A549 (cell line): ENCODE measurements at regions not wholly inside any gene's neighbourhood (a gene's known extent, or its start where the extent isn't known, plus 50 kb on each side); places are given as distances from the start of the nearest gene placed in this dataset.

ENCODE experiments used
- ATAC-seq, 2 experiments: fragments of 200-7000 bp in 1 of 2; fragments of >200 bp in 1 of 2; cut with Nextera tagmentation in 1 of 2; cut with Tn5 transposase in 1 of 2; 3 replicates each; pipeline versions ENCODE4 v1.8.0 to v1.9.1; 2018 to 2020; ENCODE audit warnings: mild to moderate bottlenecking in 1 of 2, moderate library complexity in 1 of 2
- CTCF ChIA-PET: fragments of 300-600 bp; sonication (Branson Sonifier 250); formaldehyde crosslinking; extraction: SDS; loops from one replicate; lab custom pipeline; 2021; ENCODE audit warnings: antibody characterized with exemption, inconsistent platforms; lab: Yijun Ruan, JAX
- POLR2A ChIA-PET: fragments of 350-600 bp; formaldehyde crosslinking; extraction: SDS; loops from one replicate; lab custom pipeline; 2021; ENCODE audit warnings: antibody characterized with exemption, inconsistent platforms; lab: Yijun Ruan, JAX
- DNase-seq, 2 experiments: peaks; one replicate each; pipeline versions ENCODE4 v3.0.0 to v3.0.0-alpha.2; 2011 to 2016; ENCODE audit warnings: low read depth in 1 of 2, low spot score in 1 of 2
- FAIRE-seq: peaks from 2 replicates; lab custom pipeline; 2011; peaks lifted over from hg19 to GRCh38; lab: Jason Lieb, UNC
- H3K27ac ChIP-seq, 2 experiments: fragments of >200 bp; sonication (Bioruptor Twin); formaldehyde crosslinking; 3 replicates each; pipeline ENCODE4 v1.5.1; 2016 to 2017
- H3K4me1 ChIP-seq: fragments of >200 bp; sonication (Bioruptor Twin); formaldehyde crosslinking; 3 replicates; pipeline ENCODE4 v1.6.1; 2016
- H3K4me2 ChIP-seq: fragments of >200 bp; sonication (Bioruptor Twin); formaldehyde crosslinking; 3 replicates; pipeline ENCODE4 v1.6.1; 2016
- H3K4me3 ChIP-seq: fragments of >200 bp; sonication (Bioruptor Twin); formaldehyde crosslinking; 3 replicates; pipeline ENCODE4 v1.5.1; 2016
- H3K9me3 ChIP-seq: fragments of >200 bp; sonication (Bioruptor Twin); formaldehyde crosslinking; 3 replicates; pipeline ENCODE4 v1.6.1; 2016
- ATOH8 ChIP-seq: fragments of 250-450 bp; sonication (Bioruptor Pico); IDR thresholded peaks from 2 replicates; pipeline ENCODE4 v1.5.0; 2020; ENCODE audit warnings: low read depth, mild to moderate bottlenecking, moderate library complexity
- BCL3 ChIP-seq: fragments of >200 bp; sonication (Bioruptor Twin); formaldehyde crosslinking; IDR thresholded peaks from 3 replicates; pipeline ENCODE4 v1.6.1; 2016
- CBX8 ChIP-seq: fragments of 200-600 bp; sonication (generic); IDR thresholded peaks from 2 replicates; pipeline ENCODE4 v1.6.1; 2016
- EHMT2 ChIP-seq: fragments of 200-600 bp; sonication (generic); IDR thresholded peaks from 2 replicates; pipeline ENCODE4 v1.6.1; 2016; ENCODE audit warnings: antibody characterized with exemption, low read depth, mild to moderate bottlenecking, moderate library complexity
- ELK1 ChIP-seq: fragments of 150-350 bp; IDR thresholded peaks from 2 replicates; pipeline ENCODE4 v1.6.1; 2014; ENCODE audit warnings: low read depth, mild to moderate bottlenecking, low read length
- ESRRA ChIP-seq: fragments of 150-350 bp; IDR thresholded peaks from 2 replicates; pipeline ENCODE4 v1.6.1; 2014; ENCODE audit warnings: mild to moderate bottlenecking, low read length, borderline replicate concordance
- FOXS1 ChIP-seq: fragments of 250-450 bp; sonication (Bioruptor Pico); IDR thresholded peaks from 2 replicates; pipeline ENCODE4 v1.5.0; 2020; ENCODE audit warnings: mild to moderate bottlenecking, moderate library complexity
- HOXA7 ChIP-seq: fragments of 250-450 bp; sonication (Bioruptor Pico); IDR thresholded peaks from 2 replicates; pipeline ENCODE4 v1.5.0; 2020; ENCODE audit warnings: mild to moderate bottlenecking, moderate library complexity
- KDM1A ChIP-seq: fragments of 200-600 bp; sonication (generic); IDR thresholded peaks from 2 replicates; pipeline ENCODE4 v1.6.1; 2016; ENCODE audit warnings: low read depth, mild to moderate bottlenecking
- NFE2L2 ChIP-seq: fragments of 150-350 bp; conservative IDR thresholded peaks from 2 replicates; pipeline ENCODE4 v1.6.1; 2014; ENCODE audit warnings: low read length
- NPAS2 ChIP-seq: fragments of 250-450 bp; sonication (Bioruptor Pico); IDR thresholded peaks from 2 replicates; pipeline ENCODE4 v1.8.0; 2022; ENCODE audit warnings: mild to moderate bottlenecking, moderate library complexity, borderline replicate concordance
- PBX3 ChIP-seq: IDR thresholded peaks from 2 replicates; pipeline ENCODE4 v1.6.1; 2012
- POLR2A ChIP-seq: IDR thresholded peaks from 2 replicates; pipeline ENCODE4 v1.6.1; 2012; ENCODE audit warnings: mild to moderate bottlenecking, low read length
- RARB ChIP-seq: fragments of 250-450 bp; sonication (Bioruptor Pico); IDR thresholded peaks from 2 replicates; pipeline ENCODE4 v1.8.0; 2021; ENCODE audit warnings: mild to moderate bottlenecking, moderate library complexity
- RNF2 ChIP-seq: fragments of 200-600 bp; sonication (generic); IDR thresholded peaks from 2 replicates; pipeline ENCODE4 v1.6.1; 2016; ENCODE audit warnings: low read depth, mild to moderate bottlenecking, antibody characterized with exemption, moderate library complexity, borderline replicate concordance
- SMC3 ChIP-seq: fragments of >200 bp; sonication (Bioruptor Twin); formaldehyde crosslinking; IDR thresholded peaks from 3 replicates; pipeline ENCODE4 v1.6.1; 2018; ENCODE audit warnings: inconsistent platforms
- USF2 ChIP-seq: fragments of 450-650 bp; IDR thresholded peaks from 2 replicates; pipeline ENCODE4 v1.6.1; 2014; ENCODE audit warnings: antibody characterized with exemption
- ZNF302 ChIP-seq: fragments of 250-450 bp; sonication (Bioruptor Pico); IDR thresholded peaks from 2 replicates; pipeline ENCODE4 v1.9.0; 2021; ENCODE audit warnings: inconsistent platforms, mild to moderate bottlenecking, moderate library complexity
- WGBS: methylation state at CpG from one replicate; pipeline ENCODE4 v1.1.6; 2017; ENCODE audit errors: missing lambda C conversion rate; 5-methylcytosine and 5-hydroxymethylcytosine counted together

GRCh38 chr10:128885573-128886555, 581.2 kb upstream of the MGMT start:
- 15% methylated on average over 14 of the region's 22 CpGs for WGBS
- DNase-seq = no peak
- TF ChIP-seq KDM1A = no peak
- no peak for TF ChIP-seq NPAS2 (CRISPR knock-in tag)
- no peak for TF ChIP-seq USF2
- TF ChIP-seq ZNF302 = no peak
- TF ChIP-seq FOXS1 = no peak
- TF ChIP-seq RARB (CRISPR knock-in tag) = no peak
- no peak for TF ChIP-seq CBX8
- no peak for TF ChIP-seq PBX3
- TF ChIP-seq POLR2A = no peak
- no peak for TF ChIP-seq ELK1
- TF ChIP-seq ATOH8 = no peak
- no peak for TF ChIP-seq EHMT2

GRCh38 chr10:128887856-128888255, 579.2 kb upstream of the MGMT start:
- FAIRE-seq (no peak), ATAC-seq (no peak), DNase-seq (no peak)
- 0% methylated on average over 3 of the region's 3 CpGs for WGBS
- H3K4me1 ChIP-seq = no peaks in the 10 kb centered on the region
- no peak overlapping the region for H3K4me3 ChIP-seq
- CTCF ChIA-PET = no interaction called here
- H3K9me3 ChIP-seq = no peaks in the 10 kb centered on the region
- no peak overlapping the region for H3K4me2 ChIP-seq
- TF ChIP-seq SMC3 (no peak), EHMT2 (no peak), CBX8 (no peak), HOXA7 (no peak)
- POLR2A ChIA-PET = no interaction called here
- no peak overlapping the region for H3K27ac ChIP-seq

More at GRCh38 chr10:128885573-128886555, 581.2 kb upstream of the MGMT start:
- H3K4me1 ChIP-seq = no peaks in the 10 kb centered on the region
- no peak for FAIRE-seq
- CTCF ChIA-PET = no interaction called here
- POLR2A ChIA-PET = no interaction called here
- H3K27ac ChIP-seq = no peak overlapping the region
- no peak overlapping the region for H3K4me2 ChIP-seq
- H3K4me3 ChIP-seq = no peak overlapping the region
- H3K9me3 ChIP-seq = no peaks in the 10 kb centered on the region
- ATAC-seq = no peak

- DNase-seq (no peak), FAIRE-seq (no peak), ATAC-seq (no peak)
- Histone ChIP-seq H3K4me1 (no peaks in the 10 kb centered on the region), H3K27ac (no peak overlapping the region), H3K9me3 (no peaks in the 10 kb centered on the region), H3K4me3 (no peak overlapping the region), H3K4me2 (no peak overlapping the region)
- WGBS = under 1% methylated on average over 4 of the region's 4 CpGs
- ChIA-PET POLR2A (no interaction called here), CTCF (no interaction called here)
- TF ChIP-seq RARB (CRISPR knock-in tag) (no peak), RNF2 (no peak)
These were observed 575.0 kb upstream of the MGMT start for GRCh38 chr10:128892005-128892404.

- CTCF ChIA-PET = interaction anchor here (1.0 kb wide), 1 partner anchor 54 kb away, joined by 3 read pairs; no protein-coding TSS in a partner anchor
- Histone ChIP-seq H3K27ac (no peak overlapping the region), H3K4me1 (no peaks in the 10 kb centered on the region), H3K9me3 (no peaks in the 10 kb centered on the region), H3K4me2 (no peak overlapping the region), H3K4me3 (no peak overlapping the region)
- POLR2A ChIA-PET = no interaction called here
- FAIRE-seq (no peak), DNase-seq (no peak), ATAC-seq (no peak)
- WGBS = 0% methylated on average over 1 of the region's 1 CpG
- TF ChIP-seq NFE2L2 (no peak), BCL3 (no peak), ESRRA (no peak), PBX3 (no peak)
These were observed 572.4 kb upstream of the MGMT start for GRCh38 chr10:128894641-128895040.
